Endothelial cell of umbilical vein (primary cell): ENCODE measurements at regions not wholly inside any gene's neighbourhood (a gene's known extent, or its start where the extent isn't known, plus 50 kb on each side); places are given as distances from the start of the nearest gene placed in this dataset.

Source experiments
- BruUV-seq: library from RNA; stranded (reverse); fragments of 400-500 nt; replicated peaks from 2 replicates; lab custom pipeline; 2021; lab: Mats Ljungman, UMichigan
- CTCF ChIA-PET: fragments of 300-600, 350-600 bp; sonication (Branson Sonifier 250); formaldehyde crosslinking; loops from one replicate; lab custom pipeline; 2021; ENCODE audit warnings: antibody characterized with exemption, inconsistent platforms; lab: Charles Lee
- POLR2A ChIA-PET: fragments of 300-600, 350-600 bp; sonication (Branson Sonifier 250); formaldehyde crosslinking; loops from one replicate; lab custom pipeline; 2021; ENCODE audit warnings: antibody characterized with exemption, inconsistent platforms; lab: Charles Lee
- DNase-seq: peaks from one replicate; pipeline ENCODE4 v3.0.0-alpha.2; 2011; ENCODE audit warnings: low read depth, low spot score
- FAIRE-seq: peaks from 2 replicates; lab custom pipeline; 2011; peaks lifted over from hg19 to GRCh38; lab: Jason Lieb, UNC
- H2AFZ ChIP-seq: 2 replicates; pipeline ENCODE4 v1.6.0; 2012; ENCODE audit warnings: low read depth, low read length, control low read depth, inconsistent platforms
- H3K27ac ChIP-seq: 2 replicates; pipeline ENCODE4 v1.5.1; 2011; ENCODE audit warnings: low read depth, mild to moderate bottlenecking, control low read depth, low read length, moderate library complexity; ENCODE audit not compliant: insufficient read depth
- H3K27me3 ChIP-seq, 2 experiments: 2 replicates each; pipeline versions ENCODE4 v1.6.0 to v1.6.1; 2011; ENCODE audit warnings: low read length in 2 of 2, mixed read lengths in 1 of 2; ENCODE audit not compliant: control insufficient read depth in 2 of 2, insufficient read depth in 2 of 2
- H3K36me3 ChIP-seq, 2 experiments: 2 replicates in 1 of 2; 3 replicates in 1 of 2; pipeline ENCODE4 v1.5.1; 2011; ENCODE audit warnings: low read length in 2 of 2, mild to moderate bottlenecking in 1 of 2, moderate library complexity in 1 of 2; ENCODE audit not compliant: control insufficient read depth in 2 of 2, insufficient read depth in 2 of 2; ENCODE audit errors: extremely low read depth in 1 of 2
- H3K4me1 ChIP-seq: 3 replicates; pipeline ENCODE4 v1.5.1; 2011; ENCODE audit warnings: mild to moderate bottlenecking, low read length; ENCODE audit not compliant: control insufficient read depth, insufficient read depth; ENCODE audit errors: extremely low read depth
- H3K4me2 ChIP-seq: 2 replicates; pipeline ENCODE4 v1.6.1; 2011; ENCODE audit warnings: low read length, control low read depth, mixed read lengths; ENCODE audit not compliant: insufficient read depth
- H3K4me3 ChIP-seq, 3 experiments: fragments of 200-600 bp in 1 of 3; sonication (generic), shearing (Covaris generic) in 1 of 3; replicated peaks in 1 of 3; 2 replicates each; pipeline ENCODE4 v1.5.1; 2011 to 2016; ENCODE audit warnings: control low read depth in 3 of 3, low read length in 3 of 3, mild to moderate bottlenecking in 2 of 3, inconsistent platforms in 1 of 3, low read depth in 1 of 3, moderate library complexity in 1 of 3; ENCODE audit not compliant: insufficient read depth in 1 of 3
- H3K79me2 ChIP-seq: 2 replicates; pipeline ENCODE4 v1.6.0; 2012; ENCODE audit warnings: low read length, inconsistent platforms; ENCODE audit not compliant: control insufficient read depth, insufficient read depth
- H3K9ac ChIP-seq: replicated peaks from 2 replicates; pipeline ENCODE3; 2011; ENCODE audit warnings: low read length, control low read depth; ENCODE audit not compliant: insufficient read depth; ENCODE audit errors: extremely low read depth
- H3K9me1 ChIP-seq: replicated peaks from 3 replicates; pipeline ENCODE4 v1.6.0; 2011; ENCODE audit warnings: mild to moderate bottlenecking, low read length; ENCODE audit not compliant: control insufficient read depth, insufficient read depth; ENCODE audit errors: extremely low read depth
- H3K9me3 ChIP-seq: replicated peaks from 2 replicates; pipeline ENCODE4 v1.5.1; 2012; ENCODE audit warnings: low read length, inconsistent platforms; ENCODE audit not compliant: control insufficient read depth, insufficient read depth
- H4K20me1 ChIP-seq: replicated peaks from 2 replicates; pipeline ENCODE3; 2011; ENCODE audit warnings: mild to moderate bottlenecking, low read length; ENCODE audit not compliant: control insufficient read depth, insufficient read depth; ENCODE audit errors: extremely low read depth
- CTCF ChIP-seq, 2 donors: IDR thresholded peaks; 1 replicate in 1 of 2; 2 replicates in 1 of 2; pipeline ENCODE4 v1.5.1; 2011; ENCODE audit warnings: low read length in 2 of 2, mild to moderate bottlenecking in 2 of 2, moderate library complexity in 2 of 2, control low read depth in 1 of 2, inconsistent platforms in 1 of 2, low read depth in 1 of 2; ENCODE audit not compliant: insufficient read depth in 1 of 2; ENCODE audit errors: extremely low read depth in 1 of 2
- EZH2 ChIP-seq: IDR thresholded peaks from 2 replicates; pipeline ENCODE4 v1.6.1; 2012; ENCODE audit warnings: borderline replicate concordance, low read depth, mild to moderate bottlenecking, moderate library complexity, low read length, inconsistent platforms; ENCODE audit not compliant: severe bottlenecking
- FOS ChIP-seq: IDR thresholded peaks from 2 replicates; pipeline ENCODE4 v1.6.1; 2011; ENCODE audit warnings: mild to moderate bottlenecking, low read length, moderate library complexity, borderline replicate concordance; ENCODE audit not compliant: insufficient read depth
- GATA2 ChIP-seq: IDR thresholded peaks from 2 replicates; pipeline ENCODE4 v1.7.0; 2011; ENCODE audit warnings: low read depth, mild to moderate bottlenecking, moderate library complexity, mixed read lengths, low read length; ENCODE audit not compliant: insufficient read length, insufficient read depth
- JUN ChIP-seq: IDR thresholded peaks from 2 replicates; pipeline ENCODE4 v1.6.1; 2011; ENCODE audit warnings: borderline replicate concordance, low read depth; ENCODE audit not compliant: insufficient read length, insufficient read depth
- MAX ChIP-seq: IDR thresholded peaks from 2 replicates; pipeline ENCODE4 v1.6.1; 2011; ENCODE audit not compliant: insufficient read depth, insufficient read length
- MYC ChIP-seq: IDR thresholded peaks from one replicate; pipeline ENCODE4 v1.6.1; 2011; ENCODE audit warnings: mild to moderate bottlenecking, low read depth, low read length
- POLR2A ChIP-seq: IDR thresholded peaks from 2 replicates; pipeline ENCODE4 v1.6.1; 2012; ENCODE audit warnings: low read depth, mild to moderate bottlenecking, control low read depth, low read length
- POLR2AphosphoS5 ChIP-seq: IDR thresholded peaks from 2 replicates; pipeline ENCODE4 v1.6.1; 2012; ENCODE audit warnings: low read depth, mild to moderate bottlenecking, control low read depth, low read length, moderate library complexity; ENCODE audit not compliant: insufficient read depth
- dilution Hi-C: fragments of 300-500 bp; cut with MboI; formaldehyde crosslinking; loops from one replicate; pipeline ENCODE4 v1.15.0; 2019; ENCODE audit warnings: low sequenced_read_pairs; ENCODE audit not compliant: extremely low pct_ligation_motif_present
- intact Hi-C: fragments of 100-400 bp; cut with micrococcal nuclease; formaldehyde crosslinking; loops from one replicate; pipeline ENCODE4 v1.10.0; 2022

GRCh38 chr1:116211294-116211693, 100.1 kb downstream of the MAB21L3 start:
- TF ChIP-seq FOS (no peak), POLR2A (no peak), MAX (no peak), POLR2AphosphoS5 (no peak), GATA2 (no peak)
- FAIRE-seq: no peak
- no peaks in the 10 kb centered on the region for H3K36me3 ChIP-seq
- no peak overlapping the region for H3K27ac ChIP-seq
- peaks cover 0 to 2% of the 10 kb centered on the region in 2 experiments for H3K27me3 ChIP-seq
- POLR2A ChIA-PET: no interaction called here
- H4K20me1 ChIP-seq: no peaks in the 10 kb centered on the region
- H3K4me2 ChIP-seq: no peak overlapping the region
- dilution Hi-C loops (no loop called here), intact Hi-C loops (no loop called here)
- H3K79me2 ChIP-seq: no peaks in the 10 kb centered on the region
- no peak overlapping the region for H3K4me3 ChIP-seq
- H3K4me1 ChIP-seq: no peaks in the 10 kb centered on the region
- H3K9me3 ChIP-seq: no peaks in the 10 kb centered on the region
- no peak for DNase-seq
- no peak overlapping the region for H2AFZ ChIP-seq
- no TSS peak for BruUV-seq
- H3K9me1 ChIP-seq: no peaks in the 10 kb centered on the region
- CTCF ChIA-PET: no interaction called here
- H3K9ac ChIP-seq: no peak overlapping the region

GRCh38 chr1:116218922-116219321, 107.7 kb downstream of the MAB21L3 start:
- CTCF ChIA-PET: interaction anchor here (1.1 kb wide), 1 partner anchor 266 kb away, joined by 5 read pairs; no protein-coding TSS in a partner anchor

More at GRCh38 chr1:116218922-116219321, 107.7 kb downstream of the MAB21L3 start:
- dilution Hi-C loops (no loop called here), intact Hi-C loops (no loop called here)
- DNase-seq (no peak), FAIRE-seq (no peak)
- TF ChIP-seq POLR2A (no peak), MAX (no peak), FOS (no peak), JUN (no peak), POLR2AphosphoS5 (no peak), GATA2 (no peak), CTCF (IDR thresholded peaks at IDR 0.05; ENCODE audit: extremely low read depth in 1 of 2, insufficient read depth in 1 of 2, low read depth in 1 of 2, low read length in 2 of 2) (no peak), EZH2 (no peak), MYC (no peak)
- POLR2A ChIA-PET: no interaction called here
- Histone ChIP-seq H3K4me3 (no peak overlapping the region), H3K9me3 (no peaks in the 10 kb centered on the region), H3K36me3 (no peaks in the 10 kb centered on the region), H3K4me1 (no peaks in the 10 kb centered on the region), H4K20me1 (no peaks in the 10 kb centered on the region), H3K79me2 (no peaks in the 10 kb centered on the region), H3K27ac (no peak overlapping the region), H3K9ac (no peak overlapping the region), H3K9me1 (no peaks in the 10 kb centered on the region), H3K27me3 (peaks cover 0 to 5% of the 10 kb centered on the region in 2 experiments), H2AFZ (no peak overlapping the region), H3K4me2 (no peak overlapping the region)
- BruUV-seq: no TSS peak
